DOHH2 (cell line): ENCODE measurements at regions not wholly inside any gene's neighbourhood (a gene's known extent, or its start where the extent isn't known, plus 50 kb on each side); places are given as distances from the start of the nearest gene placed in this dataset.

ENCODE experiments used
- EZH2phosphoT487 ChIP-seq: fragments of 200-600 bp; sonication (generic); IDR thresholded peaks from 2 replicates; pipeline ENCODE4 v1.6.1; 2017; ENCODE audit warnings: borderline replicate concordance, mild to moderate bottlenecking, antibody characterized with exemption, low read length, moderate library complexity, mixed read lengths
- TF ChIP-seq, protein P1 (sequence below): fragments of 200-600 bp; sonication (generic); IDR thresholded peaks from one replicate; pipeline ENCODE4 v1.5.1; 2014; ENCODE audit warnings: antibody characterized with exemption, mild to moderate bottlenecking, low read depth, low read length; ENCODE audit not compliant: poor library complexity, severe bottlenecking

DNA sequence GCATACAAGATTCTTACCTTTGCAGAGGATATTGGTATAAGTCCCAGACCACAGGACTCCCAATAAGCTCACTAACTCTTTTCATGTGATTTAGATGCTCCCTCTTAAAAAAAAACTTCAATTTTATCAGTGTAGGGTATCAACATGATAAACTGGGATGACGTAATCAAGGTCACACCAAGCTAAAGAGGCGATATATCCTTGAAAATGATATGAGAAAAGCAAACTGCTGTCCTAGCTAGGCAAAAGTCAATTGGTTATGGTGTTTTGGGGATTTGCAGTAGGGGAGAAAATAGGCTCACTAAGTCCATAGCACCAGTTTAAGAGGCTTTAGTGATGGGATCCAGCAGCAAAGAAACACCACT, 354.4 kb downstream of the DIRAS2 start:
- TF ChIP-seq, protein P1, sequence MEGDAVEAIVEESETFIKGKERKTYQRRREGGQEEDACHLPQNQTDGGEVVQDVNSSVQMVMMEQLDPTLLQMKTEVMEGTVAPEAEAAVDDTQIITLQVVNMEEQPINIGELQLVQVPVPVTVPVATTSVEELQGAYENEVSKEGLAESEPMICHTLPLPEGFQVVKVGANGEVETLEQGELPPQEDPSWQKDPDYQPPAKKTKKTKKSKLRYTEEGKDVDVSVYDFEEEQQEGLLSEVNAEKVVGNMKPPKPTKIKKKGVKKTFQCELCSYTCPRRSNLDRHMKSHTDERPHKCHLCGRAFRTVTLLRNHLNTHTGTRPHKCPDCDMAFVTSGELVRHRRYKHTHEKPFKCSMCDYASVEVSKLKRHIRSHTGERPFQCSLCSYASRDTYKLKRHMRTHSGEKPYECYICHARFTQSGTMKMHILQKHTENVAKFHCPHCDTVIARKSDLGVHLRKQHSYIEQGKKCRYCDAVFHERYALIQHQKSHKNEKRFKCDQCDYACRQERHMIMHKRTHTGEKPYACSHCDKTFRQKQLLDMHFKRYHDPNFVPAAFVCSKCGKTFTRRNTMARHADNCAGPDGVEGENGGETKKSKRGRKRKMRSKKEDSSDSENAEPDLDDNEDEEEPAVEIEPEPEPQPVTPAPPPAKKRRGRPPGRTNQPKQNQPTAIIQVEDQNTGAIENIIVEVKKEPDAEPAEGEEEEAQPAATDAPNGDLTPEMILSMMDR, result no peak
- no peak for TF ChIP-seq EZH2phosphoT487
